Stomach (tissue), 4 donors: ENCODE measurements at regions not wholly inside any gene's neighbourhood (a gene's known extent, or its start where the extent isn't known, plus 50 kb on each side); places are given as distances from the start of the nearest gene placed in this dataset.

ENCODE experiments used
- EP300 ChIP-seq: sonication (generic); formaldehyde crosslinking; IDR thresholded peaks from one replicate; pipeline ENCODE4 v1.6.1; 2017; ENCODE audit warnings: antibody characterized with exemption
- POLR2A ChIP-seq, 4 donors: fragments of 450-650 bp; IDR thresholded peaks; one replicate each; pipeline ENCODE4 v1.6.1; 2016; ENCODE audit warnings: antibody characterized with exemption in 4 of 4, control low read depth in 2 of 4, mild to moderate bottlenecking in 1 of 4, moderate library complexity in 1 of 4
- TF ChIP-seq, protein P1 (sequence below), 7 experiments: fragments of 450-650 bp in 4 of 7; fragments of 200-600 bp in 3 of 7; sonication (generic) in 3 of 7; IDR thresholded peaks; one replicate each; pipeline ENCODE4 v1.5.1; 2016 to 2019; ENCODE audit warnings: antibody characterized with exemption in 7 of 7, control low read depth in 2 of 7, mild to moderate bottlenecking in 1 of 7

DNA sequence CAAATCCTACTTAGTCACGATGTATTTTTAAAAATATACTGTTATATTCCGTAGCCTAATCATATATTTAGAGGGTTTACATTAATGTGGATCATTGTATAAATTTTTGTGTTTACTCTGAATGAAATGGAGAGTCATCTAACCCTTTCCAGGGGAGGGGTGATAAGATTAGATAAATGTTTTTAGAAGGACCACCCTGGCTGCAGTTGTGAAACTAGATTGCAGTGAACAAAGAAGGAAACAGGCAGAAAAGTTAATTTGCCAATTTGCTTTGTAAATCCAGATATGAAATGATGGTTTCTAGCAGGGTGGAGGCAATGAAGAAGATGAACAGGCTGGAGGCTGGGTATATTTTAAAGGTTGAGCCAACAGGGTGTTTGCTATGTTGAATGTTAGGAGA, 477.7 kb upstream of the ZMIZ1 start:
- TF ChIP-seq, protein P1, sequence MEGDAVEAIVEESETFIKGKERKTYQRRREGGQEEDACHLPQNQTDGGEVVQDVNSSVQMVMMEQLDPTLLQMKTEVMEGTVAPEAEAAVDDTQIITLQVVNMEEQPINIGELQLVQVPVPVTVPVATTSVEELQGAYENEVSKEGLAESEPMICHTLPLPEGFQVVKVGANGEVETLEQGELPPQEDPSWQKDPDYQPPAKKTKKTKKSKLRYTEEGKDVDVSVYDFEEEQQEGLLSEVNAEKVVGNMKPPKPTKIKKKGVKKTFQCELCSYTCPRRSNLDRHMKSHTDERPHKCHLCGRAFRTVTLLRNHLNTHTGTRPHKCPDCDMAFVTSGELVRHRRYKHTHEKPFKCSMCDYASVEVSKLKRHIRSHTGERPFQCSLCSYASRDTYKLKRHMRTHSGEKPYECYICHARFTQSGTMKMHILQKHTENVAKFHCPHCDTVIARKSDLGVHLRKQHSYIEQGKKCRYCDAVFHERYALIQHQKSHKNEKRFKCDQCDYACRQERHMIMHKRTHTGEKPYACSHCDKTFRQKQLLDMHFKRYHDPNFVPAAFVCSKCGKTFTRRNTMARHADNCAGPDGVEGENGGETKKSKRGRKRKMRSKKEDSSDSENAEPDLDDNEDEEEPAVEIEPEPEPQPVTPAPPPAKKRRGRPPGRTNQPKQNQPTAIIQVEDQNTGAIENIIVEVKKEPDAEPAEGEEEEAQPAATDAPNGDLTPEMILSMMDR (IDR thresholded peaks at IDR 0.05): no peak
- TF ChIP-seq POLR2A (IDR thresholded peaks at IDR 0.05) (no peak), EP300 (no peak)
